Spleen (tissue), 11 donors: ENCODE measurements at regions not wholly inside any gene's neighbourhood (a gene's known extent, or its start where the extent isn't known, plus 50 kb on each side); places are given as distances from the start of the nearest gene placed in this dataset.
"Not testable (repeated sequence)": the region's sequence is repeated elsewhere in the genome, so short reads cannot be mapped to it uniquely, and the experiment has no call there.

Source experiments
- DNase-seq: peaks from one replicate; pipeline ENCODE4 v3.0.0-alpha.2; 2020
- H3K27ac ChIP-seq, 8 donors: fragments of 200-600 bp; sonication (generic) in 7 of 8; 1 replicate in 4 of 8; 2 replicates in 4 of 8; pipeline versions ENCODE4 v1.5.0 to v1.8.0; 2016 to 2021; ENCODE audit warnings: inconsistent platforms in 4 of 8, mild to moderate bottlenecking in 4 of 8, moderate library complexity in 1 of 8
- H3K27me3 ChIP-seq, 7 donors: fragments of 200-600 bp; sonication (generic) in 6 of 7; replicated peaks in 1 of 7; 1 replicate in 4 of 7; 2 replicates in 3 of 7; pipeline versions ENCODE4 v1.5.0 to v1.8.0; 2016 to 2021; ENCODE audit warnings: inconsistent platforms in 3 of 7, mild to moderate bottlenecking in 1 of 7
- H3K36me3 ChIP-seq, 6 donors: fragments of 200-600 bp; sonication (generic) in 5 of 6; 1 replicate in 4 of 6; 2 replicates in 2 of 6; pipeline versions ENCODE4 v1.5.0 to v1.8.0; 2016 to 2021; ENCODE audit warnings: inconsistent platforms in 2 of 6
- H3K4me1 ChIP-seq, 6 donors: fragments of 200-600 bp; sonication (generic) in 5 of 6; 1 replicate in 3 of 6; 2 replicates in 3 of 6; pipeline versions ENCODE4 v1.5.0 to v1.8.0; 2016 to 2021; ENCODE audit warnings: inconsistent platforms in 3 of 6
- H3K4me3 ChIP-seq, 8 donors: fragments of 200-600 bp; sonication (generic) in 7 of 8; 1 replicate in 4 of 8; 2 replicates in 4 of 8; pipeline versions ENCODE4 v1.5.0 to v1.8.0; 2016 to 2021; ENCODE audit warnings: inconsistent platforms in 4 of 8, mild to moderate bottlenecking in 4 of 8, moderate library complexity in 2 of 8
- H3K9me3 ChIP-seq, 8 donors: fragments of 200-600 bp; sonication (generic) in 7 of 8; 1 replicate in 4 of 8; 2 replicates in 4 of 8; pipeline versions ENCODE4 v1.5.0 to v1.8.0; 2016 to 2021; ENCODE audit warnings: inconsistent platforms in 4 of 8
- POLR2A ChIP-seq, 3 donors: fragments of 450-650 bp; IDR thresholded peaks; one replicate each; pipeline ENCODE4 v1.5.1; 2017; ENCODE audit warnings: antibody characterized with exemption in 3 of 3, mild to moderate bottlenecking in 1 of 3
- POLR2AphosphoS5 ChIP-seq, 3 donors: sonication (generic); formaldehyde crosslinking; IDR thresholded peaks; one replicate each; pipeline ENCODE4 v1.5.1; 2017; ENCODE audit warnings: antibody characterized with exemption in 3 of 3
- WGBS, 5 donors: extraction: QIAGEN DNeasy Blood & Tissue Kit in 3 of 5; methylation state at CpG; one replicate each; pipeline versions ENCODE4 v1.1.5 to v1.1.7; 2013 to 2018; 5-methylcytosine and 5-hydroxymethylcytosine counted together
- intact Hi-C: fragments of 100-400 bp; cut with DNase I; formaldehyde crosslinking; loops from one replicate; pipeline ENCODE4 v1.15.0; 2023; ENCODE audit warnings: low total_unique reads
- TF ChIP-seq, protein P1 (sequence below), 11 experiments: fragments of 200-600 bp in 7 of 11; fragments of 450-650 bp in 4 of 11; sonication (generic) in 4 of 11; IDR thresholded peaks in 8 of 11; conservative IDR thresholded peaks in 3 of 11; 1 replicate in 7 of 11; 2 replicates in 4 of 11; pipeline versions ENCODE4 v1.4.0 to v1.8.0; 2016 to 2021; ENCODE audit warnings: antibody characterized with exemption in 11 of 11, inconsistent platforms in 4 of 11, mild to moderate bottlenecking in 1 of 11
- donor health status: healthy with polysubstance abuse.
- donor health status: DM: no; HTN: no; CAD: no; lungs with moderate emphysema.
- donor health status: DM: no; HTN: no; CAD: no.
- donor health status: Bipolar disorder and iron deficiency.
- donor health status: healthy.
- donor health status: DM: no; HTN: no; CAD: no.
- donor health status: DM: yes; HTN: yes; CAD: no.

- intact Hi-C loops, result no loop called here
- 69 to 85% (median 81%) methylated on average over 2 of the region's 2 CpGs for WGBS, 5 donors
- Histone ChIP-seq H3K36me3 (no peaks in the 10 kb centered on the region), H3K4me3 (no peak overlapping the region), H3K27me3 (no peaks in the 10 kb centered on the region), H3K27ac (no peak overlapping the region), H3K9me3 (peaks cover 0 to 10% (median 3%) of the 10 kb centered on the region in 8 donors), H3K4me1 (no peaks in the 10 kb centered on the region)
- DNase-seq, result no peak
- TF ChIP-seq POLR2AphosphoS5 (IDR thresholded peaks at IDR 0.05), result no peak
- TF ChIP-seq, protein P1, sequence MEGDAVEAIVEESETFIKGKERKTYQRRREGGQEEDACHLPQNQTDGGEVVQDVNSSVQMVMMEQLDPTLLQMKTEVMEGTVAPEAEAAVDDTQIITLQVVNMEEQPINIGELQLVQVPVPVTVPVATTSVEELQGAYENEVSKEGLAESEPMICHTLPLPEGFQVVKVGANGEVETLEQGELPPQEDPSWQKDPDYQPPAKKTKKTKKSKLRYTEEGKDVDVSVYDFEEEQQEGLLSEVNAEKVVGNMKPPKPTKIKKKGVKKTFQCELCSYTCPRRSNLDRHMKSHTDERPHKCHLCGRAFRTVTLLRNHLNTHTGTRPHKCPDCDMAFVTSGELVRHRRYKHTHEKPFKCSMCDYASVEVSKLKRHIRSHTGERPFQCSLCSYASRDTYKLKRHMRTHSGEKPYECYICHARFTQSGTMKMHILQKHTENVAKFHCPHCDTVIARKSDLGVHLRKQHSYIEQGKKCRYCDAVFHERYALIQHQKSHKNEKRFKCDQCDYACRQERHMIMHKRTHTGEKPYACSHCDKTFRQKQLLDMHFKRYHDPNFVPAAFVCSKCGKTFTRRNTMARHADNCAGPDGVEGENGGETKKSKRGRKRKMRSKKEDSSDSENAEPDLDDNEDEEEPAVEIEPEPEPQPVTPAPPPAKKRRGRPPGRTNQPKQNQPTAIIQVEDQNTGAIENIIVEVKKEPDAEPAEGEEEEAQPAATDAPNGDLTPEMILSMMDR (IDR thresholded peaks at IDR 0.05 in 8 of 11, conservative IDR thresholded peaks at IDR 0.05 in 3 of 11), result no peak
Measured at GRCh38 chr13:71350886-71351285, 516.1 kb downstream of the DACH1 start.

DNA sequence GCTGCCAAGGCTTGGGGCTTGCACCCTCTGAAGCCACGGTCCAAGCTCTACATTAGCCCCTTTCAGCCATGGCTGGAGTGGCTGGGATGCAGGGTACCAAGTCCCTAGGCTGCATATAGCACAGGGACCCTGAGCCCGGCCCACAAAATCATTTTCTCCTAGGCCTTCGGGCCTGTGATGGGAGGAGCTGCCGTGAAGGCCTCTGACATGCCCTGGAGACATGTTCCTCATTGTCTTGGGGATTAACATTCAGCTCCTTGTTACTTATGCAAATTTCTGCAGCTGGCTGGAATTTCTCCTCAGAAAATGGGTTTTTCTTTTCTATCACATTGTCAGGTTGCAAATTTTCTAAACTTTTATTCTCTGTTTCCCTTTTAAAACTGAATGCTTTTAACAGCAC is 521.1 kb downstream of the DACH1 start:
- intact Hi-C loops, DNase-seq, H3K27me3 ChIP-seq, H3K36me3 ChIP-seq, H3K4me3 ChIP-seq, H3K27ac ChIP-seq, H3K4me1 ChIP-seq: not testable (repeated sequence)
- peaks cover 0 to 20% (median 9%) of the 10 kb centered on the region in 8 donors for H3K9me3 ChIP-seq
- 83 to 90% (median 88%) methylated on average over 3 to 4 of the region's 4 CpGs for WGBS, 5 donors

DNA sequence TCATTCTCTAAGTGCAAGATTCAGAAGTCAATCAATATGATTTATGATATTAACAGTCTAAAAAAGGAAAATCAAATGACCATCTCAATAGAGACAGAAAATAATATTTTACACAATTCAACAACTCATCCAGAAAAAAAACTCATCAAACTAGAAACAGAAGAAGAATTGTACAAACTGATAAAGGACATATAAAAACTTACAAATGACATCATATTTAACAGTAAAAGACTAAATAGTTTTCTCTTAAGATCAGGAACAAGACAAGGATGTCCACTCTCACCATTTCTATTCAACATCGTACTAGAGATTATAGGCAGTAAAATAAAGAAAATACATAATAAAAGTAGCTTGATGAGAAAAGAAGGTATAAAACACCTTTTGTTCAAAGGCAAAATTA is 527.3 kb downstream of the DACH1 start:
- Histone ChIP-seq H3K27me3 (no peaks in the 10 kb centered on the region), H3K4me1 (no peaks in the 10 kb centered on the region), H3K4me3 (no peak overlapping the region), H3K36me3 (no peaks in the 10 kb centered on the region), H3K9me3 (no peaks in the 10 kb centered on the region), H3K27ac (no peak overlapping the region)
- 91 to 96% (median 94%) methylated on average over 1 of the region's 1 CpG for WGBS, 5 donors
- intact Hi-C loops, result no loop called here
- TF ChIP-seq, protein P1 (IDR thresholded peaks at IDR 0.05 in 8 of 11, conservative IDR thresholded peaks at IDR 0.05 in 3 of 11), result no peak
- no peak for TF ChIP-seq POLR2AphosphoS5 (IDR thresholded peaks at IDR 0.05)
- no peak for TF ChIP-seq POLR2A (IDR thresholded peaks at IDR 0.05)
- DNase-seq, result no peak

DNA sequence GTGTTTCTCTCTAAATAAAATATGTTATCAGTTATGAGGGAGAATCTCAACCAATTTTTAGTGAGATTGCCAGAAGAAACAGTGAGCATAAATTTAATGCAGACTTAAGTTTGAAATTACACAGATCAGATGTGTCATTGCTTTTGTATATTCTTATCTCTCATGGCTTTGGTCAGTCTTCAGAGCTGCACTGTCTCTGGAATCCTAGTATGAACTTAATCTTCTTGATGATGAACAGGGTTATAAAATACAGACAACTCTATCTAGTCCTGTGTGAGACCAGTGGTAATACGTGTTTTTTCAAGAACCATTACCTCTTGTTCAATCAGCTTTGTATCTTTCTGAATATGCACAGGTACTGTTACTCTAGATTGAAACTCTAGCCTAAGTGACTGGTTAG is 528.0 kb downstream of the DACH1 start:
- 74 to 84% (median 79%) methylated on average over 1 of the region's 1 CpG for WGBS, 5 donors

More for the DNA sequence above, 528.0 kb downstream of the DACH1 start:
- intact Hi-C loops, result no loop called here
- no peak for TF ChIP-seq POLR2AphosphoS5 (IDR thresholded peaks at IDR 0.05)
- TF ChIP-seq POLR2A (IDR thresholded peaks at IDR 0.05), result no peak
- TF ChIP-seq, protein P1 (IDR thresholded peaks at IDR 0.05 in 8 of 11, conservative IDR thresholded peaks at IDR 0.05 in 3 of 11), result no peak
- no peaks in the 10 kb centered on the region for H3K4me1 ChIP-seq
- H3K27me3 ChIP-seq, result no peaks in the 10 kb centered on the region
- H3K27ac ChIP-seq, result no peak overlapping the region
- no peaks in the 10 kb centered on the region for H3K9me3 ChIP-seq
- H3K4me3 ChIP-seq, result no peak overlapping the region
- no peak for DNase-seq
- no peaks in the 10 kb centered on the region for H3K36me3 ChIP-seq
